ENCODE measurements at regions not wholly inside any gene's neighbourhood (a gene's known extent, or its start where the extent isn't known, plus 50 kb on each side); places are given as distances from the start of the nearest gene placed in this dataset.

- Histone ChIP-seq H3K9me3 (ENCODE audit: control insufficient read depth, insufficient read depth, low read depth, low read length) (no peaks in the 10 kb centered on the region), H3K4me1 (ENCODE audit: control insufficient read depth, insufficient read depth, low read length) (no peaks in the 10 kb centered on the region), H3K27me3 (ENCODE audit: control insufficient read depth, insufficient read depth, low read length) (no peaks in the 10 kb centered on the region), H3K36me3 (ENCODE audit: control insufficient read depth, insufficient read depth, low read length) (no peaks in the 10 kb centered on the region), H3K27ac (ENCODE audit: low read length) (no peak overlapping the region), H3K4me3 (ENCODE audit: low read depth in 2 of 2, low read length in 2 of 2) (no peak overlapping the region)
- no peak for DNase-seq (ENCODE audit: low read depth, low spot score)
- no peak for ATAC-seq
- TF ChIP-seq POLR2AphosphoS5 (IDR thresholded peaks at IDR 0.05; ENCODE audit: low read depth, low read length), result no peak
- TF ChIP-seq, protein P1, sequence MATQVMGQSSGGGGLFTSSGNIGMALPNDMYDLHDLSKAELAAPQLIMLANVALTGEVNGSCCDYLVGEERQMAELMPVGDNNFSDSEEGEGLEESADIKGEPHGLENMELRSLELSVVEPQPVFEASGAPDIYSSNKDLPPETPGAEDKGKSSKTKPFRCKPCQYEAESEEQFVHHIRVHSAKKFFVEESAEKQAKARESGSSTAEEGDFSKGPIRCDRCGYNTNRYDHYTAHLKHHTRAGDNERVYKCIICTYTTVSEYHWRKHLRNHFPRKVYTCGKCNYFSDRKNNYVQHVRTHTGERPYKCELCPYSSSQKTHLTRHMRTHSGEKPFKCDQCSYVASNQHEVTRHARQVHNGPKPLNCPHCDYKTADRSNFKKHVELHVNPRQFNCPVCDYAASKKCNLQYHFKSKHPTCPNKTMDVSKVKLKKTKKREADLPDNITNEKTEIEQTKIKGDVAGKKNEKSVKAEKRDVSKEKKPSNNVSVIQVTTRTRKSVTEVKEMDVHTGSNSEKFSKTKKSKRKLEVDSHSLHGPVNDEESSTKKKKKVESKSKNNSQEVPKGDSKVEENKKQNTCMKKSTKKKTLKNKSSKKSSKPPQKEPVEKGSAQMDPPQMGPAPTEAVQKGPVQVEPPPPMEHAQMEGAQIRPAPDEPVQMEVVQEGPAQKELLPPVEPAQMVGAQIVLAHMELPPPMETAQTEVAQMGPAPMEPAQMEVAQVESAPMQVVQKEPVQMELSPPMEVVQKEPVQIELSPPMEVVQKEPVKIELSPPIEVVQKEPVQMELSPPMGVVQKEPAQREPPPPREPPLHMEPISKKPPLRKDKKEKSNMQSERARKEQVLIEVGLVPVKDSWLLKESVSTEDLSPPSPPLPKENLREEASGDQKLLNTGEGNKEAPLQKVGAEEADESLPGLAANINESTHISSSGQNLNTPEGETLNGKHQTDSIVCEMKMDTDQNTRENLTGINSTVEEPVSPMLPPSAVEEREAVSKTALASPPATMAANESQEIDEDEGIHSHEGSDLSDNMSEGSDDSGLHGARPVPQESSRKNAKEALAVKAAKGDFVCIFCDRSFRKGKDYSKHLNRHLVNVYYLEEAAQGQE (IDR thresholded peaks at IDR 0.05; ENCODE audit: insufficient read depth in 1 of 2, low read depth in 2 of 2, low read length in 1 of 2), result no peak
- no peak for TF ChIP-seq SIN3A (IDR thresholded peaks at IDR 0.05; ENCODE audit: borderline replicate concordance, insufficient read depth, low read depth, low read length)
- TF ChIP-seq CTCF (IDR thresholded peaks at IDR 0.05), result no peak
- no peak for TF ChIP-seq TCF7L2 (IDR thresholded peaks at IDR 0.05; ENCODE audit: low read depth, low read length)
- in situ Hi-C loops (cut with HindIII; ENCODE audit: low pct_unique_long_range_greater_than_20kb, low sequenced_read_pairs), result no loop called here
- no TSS peak for BruUV-seq (replicated peaks)
- ChIA-PET CTCF (no interaction called here), POLR2A (no interaction called here)
- intact Hi-C loops (cut with micrococcal nuclease; ENCODE audit: unreplicated experiment), result no loop called here
Measured at GRCh38 chr11:28860893-28861292, 752.7 kb downstream of the METTL15 start.

GRCh38 chr11:28858076-28858475 is 749.9 kb downstream of the METTL15 start:
- BruUV-seq (replicated peaks), result no TSS peak

More at GRCh38 chr11:28858076-28858475, 749.9 kb downstream of the METTL15 start:
- ATAC-seq, result no peak
- H3K36me3 ChIP-seq (ENCODE audit: control insufficient read depth, insufficient read depth, low read length), result no peaks in the 10 kb centered on the region
- no peaks in the 10 kb centered on the region for H3K27me3 ChIP-seq (ENCODE audit: control insufficient read depth, insufficient read depth, low read length)
- intact Hi-C loops (cut with micrococcal nuclease; ENCODE audit: unreplicated experiment), result no loop called here
- H3K27ac ChIP-seq (ENCODE audit: low read length), result no peak overlapping the region
- no peak for DNase-seq (ENCODE audit: low read depth, low spot score)
- TF ChIP-seq, protein P1 (IDR thresholded peaks at IDR 0.05; ENCODE audit: insufficient read depth in 1 of 2, low read depth in 2 of 2, low read length in 1 of 2), result no peak
- no peak for TF ChIP-seq TCF7L2 (IDR thresholded peaks at IDR 0.05; ENCODE audit: low read depth, low read length)
- no peak for TF ChIP-seq POLR2AphosphoS5 (IDR thresholded peaks at IDR 0.05; ENCODE audit: low read depth, low read length)
- no peaks in the 10 kb centered on the region for H3K9me3 ChIP-seq (ENCODE audit: control insufficient read depth, insufficient read depth, low read depth, low read length)
- CTCF ChIA-PET, result no interaction called here
- POLR2A ChIA-PET, result no interaction called here
- in situ Hi-C loops (cut with HindIII; ENCODE audit: low pct_unique_long_range_greater_than_20kb, low sequenced_read_pairs), result no loop called here
- H3K4me3 ChIP-seq (ENCODE audit: low read depth in 2 of 2, low read length in 2 of 2), result no peak overlapping the region
- no peaks in the 10 kb centered on the region for H3K4me1 ChIP-seq (ENCODE audit: control insufficient read depth, insufficient read depth, low read length)
